ENCODE measurements at regions not wholly inside any gene's neighbourhood (a gene's known extent, or its start where the extent isn't known, plus 50 kb on each side); places are given as distances from the start of the nearest gene placed in this dataset.
A peak's percentile ranks its signal among the peaks of the same experiment; 100 is the strongest.
"Not testable (repeated sequence)": the region's sequence is repeated elsewhere in the genome, so short reads cannot be mapped to it uniquely, and the experiment has no call there.

DNA sequence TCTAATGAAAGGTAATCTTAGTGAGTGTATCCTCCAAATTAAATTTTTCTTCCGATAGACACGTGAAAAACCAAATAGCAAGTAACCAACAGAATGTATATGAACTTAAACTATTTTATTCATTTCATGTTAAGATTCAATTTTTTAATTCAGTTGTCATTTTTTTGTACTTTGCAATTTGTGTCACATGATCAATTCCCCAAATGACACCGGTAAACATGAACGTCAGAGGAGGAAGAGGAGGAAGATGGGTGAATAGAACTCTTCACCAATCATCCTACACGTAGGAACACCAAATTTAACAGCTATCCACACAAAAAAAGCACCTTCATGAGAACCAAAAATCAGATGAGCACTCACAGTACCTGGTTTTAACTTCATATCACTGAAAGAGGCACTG lies 401.4 kb upstream of the MIR17HG start:
- DNase-seq, result not testable (repeated sequence)

DNA sequence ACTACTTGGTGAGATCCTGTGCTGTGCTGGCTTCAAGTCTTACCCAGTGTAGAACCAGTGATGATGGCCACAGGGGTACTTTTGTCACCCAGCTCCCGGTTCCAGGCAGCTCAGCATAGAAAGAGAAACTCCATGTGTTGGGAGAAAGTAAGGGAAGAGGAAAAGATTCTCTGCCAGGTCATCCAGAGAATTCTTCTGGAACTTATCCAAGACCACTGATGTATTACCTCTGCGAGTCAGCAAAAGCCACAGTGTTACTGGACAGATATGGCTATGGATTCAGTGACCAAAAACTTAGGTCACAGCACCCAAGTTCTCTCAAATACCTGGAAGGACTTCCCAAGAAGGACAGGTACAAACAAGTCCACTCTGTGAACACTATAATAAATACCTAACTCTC lies 399.5 kb upstream of the MIR17HG start:
- DNase-seq, result no peak

DNA sequence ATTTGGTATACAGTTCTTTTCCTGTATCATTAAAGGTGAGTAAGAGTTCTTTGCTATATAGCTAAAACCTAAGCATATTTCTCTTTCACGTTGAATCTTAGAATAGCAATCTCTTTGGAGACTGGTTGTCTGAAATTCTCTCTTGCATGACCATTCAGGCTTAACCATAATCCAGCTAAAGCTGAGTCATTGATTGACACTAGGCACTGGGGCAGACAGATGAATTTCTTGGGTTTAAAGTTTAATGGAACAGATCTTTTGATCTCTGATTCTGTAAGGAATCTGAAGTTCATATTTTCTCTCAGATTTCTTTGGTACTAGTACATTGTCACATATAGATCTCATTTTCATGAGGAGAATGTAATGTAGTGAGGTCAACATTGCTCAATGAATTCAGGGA lies 397.3 kb upstream of the MIR17HG start:
- DNase-seq, result no peak

DNA sequence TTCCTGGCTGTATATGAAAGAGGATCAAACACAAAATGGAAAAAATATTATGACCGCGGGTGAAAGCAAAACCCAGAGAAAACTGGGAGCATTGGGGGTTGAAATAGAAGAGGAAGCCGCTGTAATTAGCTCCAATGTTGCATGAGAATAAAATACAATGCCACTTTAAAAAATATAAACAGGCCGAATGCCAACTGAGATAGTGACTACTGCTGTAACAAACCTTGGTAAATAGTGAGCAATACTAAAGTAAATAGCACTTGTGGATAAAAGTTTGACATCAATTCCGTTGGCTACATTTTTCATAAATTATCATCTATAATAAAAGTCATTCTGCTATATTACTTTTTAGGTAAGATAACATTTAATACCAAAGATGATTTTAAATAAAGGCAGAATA lies 395.8 kb upstream of the MIR17HG start:
- no peak for DNase-seq

DNA sequence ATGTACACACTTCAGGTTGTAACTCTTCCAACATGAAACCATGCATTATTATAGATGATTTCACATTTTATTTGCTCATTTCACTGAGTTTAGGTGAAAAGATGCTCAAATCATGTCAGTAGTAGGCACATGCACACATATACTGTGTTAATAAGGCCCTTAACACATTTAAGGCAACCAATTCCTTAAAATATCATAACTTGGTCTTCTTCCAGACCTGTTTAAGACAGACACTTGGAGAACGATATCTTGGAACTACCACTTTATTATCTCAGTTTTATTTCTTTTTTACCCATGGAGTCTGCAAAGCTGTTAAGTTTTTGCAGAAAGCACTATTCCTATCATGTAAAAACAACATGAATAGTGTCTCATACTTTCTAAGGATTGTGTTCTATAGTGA lies 395.2 kb upstream of the MIR17HG start:
- no peak for DNase-seq

DNA sequence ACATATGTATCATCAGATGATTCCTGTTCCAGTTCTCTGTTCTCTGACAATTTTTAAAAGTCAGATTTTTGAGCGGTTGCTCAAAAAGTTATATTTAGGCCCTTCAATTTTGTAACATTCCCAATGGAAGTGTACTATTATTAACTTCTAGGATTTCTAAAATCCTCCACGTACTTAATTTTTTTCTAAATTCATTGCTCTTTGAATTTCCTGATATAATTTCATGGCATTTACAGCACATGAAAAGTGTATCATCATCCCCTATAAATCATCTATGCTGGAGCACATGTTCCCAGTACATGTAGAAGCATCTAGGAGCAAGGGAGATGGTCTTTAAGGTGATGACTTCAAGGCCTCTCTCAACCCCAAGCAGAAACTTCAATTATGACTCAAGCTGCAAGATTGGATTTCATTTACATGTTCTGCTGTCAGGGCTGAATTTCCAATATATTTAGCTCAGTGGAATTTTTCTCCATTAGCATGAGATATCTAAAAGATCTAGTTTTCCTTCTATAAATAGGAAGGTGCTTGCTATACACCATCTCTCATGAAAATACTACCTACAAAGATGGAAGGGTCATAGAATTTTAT lies 392.8 kb upstream of the MIR17HG start:
- no peak for DNase-seq

DNA sequence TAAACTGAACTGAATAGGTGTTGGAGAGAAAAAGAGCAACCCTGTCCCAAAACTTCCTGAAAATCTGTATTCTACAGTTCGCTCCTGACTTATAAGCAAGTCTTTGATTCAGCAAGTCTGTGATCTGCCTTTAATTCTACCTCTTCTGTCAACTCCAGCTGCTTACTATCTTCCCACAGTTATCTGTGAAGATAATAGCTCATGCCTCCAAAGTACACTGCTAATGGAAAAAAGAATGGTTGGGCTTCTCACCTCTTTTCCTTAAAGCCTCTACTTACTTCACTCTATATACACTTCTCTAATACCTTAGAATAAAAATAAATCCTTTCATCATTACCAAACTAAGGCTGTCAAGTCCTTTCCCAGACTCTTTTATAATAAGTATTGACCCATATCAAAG lies 391.5 kb upstream of the MIR17HG start:
- DNase-seq, result no peak

DNA sequence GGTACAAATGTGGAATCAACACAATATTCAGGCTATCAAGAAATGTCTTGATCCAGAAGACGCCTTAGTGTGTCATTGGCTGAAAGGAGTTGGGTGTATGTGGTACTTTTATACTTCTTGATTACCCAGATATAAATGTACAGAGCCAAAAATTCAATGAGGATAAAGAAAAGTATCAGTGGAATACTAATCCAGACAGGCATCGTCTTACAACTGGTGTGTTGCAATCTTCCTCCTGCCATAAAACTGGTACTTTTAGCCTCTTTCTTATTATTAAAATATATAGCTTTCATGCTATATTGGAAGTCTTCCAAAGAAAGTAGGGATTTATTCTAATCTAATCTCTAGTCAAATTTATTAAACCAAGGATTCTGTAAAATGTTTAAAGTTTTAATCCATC lies 388.6 kb upstream of the MIR17HG start:
- DNase-seq, result no peak

DNA sequence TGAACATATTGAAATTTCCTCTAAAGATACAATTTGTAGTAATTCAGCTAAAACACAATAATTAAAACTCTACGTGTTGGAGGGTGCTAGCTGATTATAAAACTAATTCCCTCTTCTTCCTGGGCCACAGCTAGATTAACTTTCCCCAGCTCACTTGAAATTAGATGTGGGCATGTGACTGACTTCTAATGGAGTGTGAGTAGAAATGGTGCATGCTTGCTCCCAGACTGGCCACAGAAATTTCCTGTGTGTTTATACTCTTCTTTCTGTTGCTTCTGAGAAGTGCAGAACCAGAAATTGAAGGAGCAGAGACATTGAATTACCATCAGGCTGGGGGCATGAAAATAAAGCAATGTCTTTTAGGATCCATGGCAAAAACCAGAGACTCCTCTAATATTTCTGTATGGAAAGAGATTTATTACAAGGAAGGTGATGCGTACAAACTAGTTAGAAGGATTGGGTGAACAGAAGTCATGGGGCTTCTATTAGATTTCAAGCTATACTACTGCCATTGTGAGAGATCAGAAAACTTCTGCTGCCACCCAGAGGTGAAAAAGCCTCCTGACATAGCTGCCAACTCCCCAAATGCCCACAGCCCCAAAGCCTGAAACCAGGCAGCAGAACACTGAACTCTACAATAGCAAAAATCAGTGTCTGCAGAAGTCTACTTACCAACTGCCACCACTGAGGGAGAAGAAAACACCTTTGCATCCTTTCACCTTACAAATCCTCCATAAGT lies 379.2 kb upstream of the MIR17HG start:
- DNase-seq, result no peak

DNA sequence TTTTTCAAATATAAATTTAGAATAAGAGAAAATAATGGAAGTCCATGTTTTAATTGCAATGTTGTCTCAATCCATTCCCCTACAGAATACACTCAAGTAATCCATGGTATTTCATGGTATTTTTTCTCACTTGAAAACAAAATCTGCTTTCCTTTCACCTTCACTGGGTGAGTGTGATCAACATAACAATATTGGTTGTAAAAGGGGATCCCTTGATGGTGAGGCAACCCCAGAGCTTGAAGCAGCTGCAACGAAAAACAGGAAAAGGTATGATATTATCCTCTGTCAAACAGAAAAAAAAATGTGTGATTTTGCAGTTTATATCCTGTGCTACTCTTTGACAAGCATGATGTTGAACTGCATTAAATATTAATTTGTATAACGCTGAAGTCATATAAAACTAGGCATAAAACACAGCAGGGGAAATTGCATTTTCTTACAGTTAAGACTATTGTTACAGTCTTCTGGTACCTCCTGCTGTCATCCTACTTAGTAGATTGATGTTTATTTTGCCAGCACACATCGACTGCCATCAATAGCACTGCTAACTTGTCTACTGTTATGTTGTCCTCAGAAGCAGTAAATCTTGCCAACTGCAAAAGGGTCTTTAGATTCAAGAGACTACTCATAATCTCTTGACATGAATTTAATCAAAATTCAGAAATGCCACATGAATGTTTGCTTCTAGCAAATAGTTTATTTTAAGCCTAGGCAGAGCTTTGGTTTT lies 373.1 kb upstream of the MIR17HG start:
- DNase-seq, result no peak

DNA sequence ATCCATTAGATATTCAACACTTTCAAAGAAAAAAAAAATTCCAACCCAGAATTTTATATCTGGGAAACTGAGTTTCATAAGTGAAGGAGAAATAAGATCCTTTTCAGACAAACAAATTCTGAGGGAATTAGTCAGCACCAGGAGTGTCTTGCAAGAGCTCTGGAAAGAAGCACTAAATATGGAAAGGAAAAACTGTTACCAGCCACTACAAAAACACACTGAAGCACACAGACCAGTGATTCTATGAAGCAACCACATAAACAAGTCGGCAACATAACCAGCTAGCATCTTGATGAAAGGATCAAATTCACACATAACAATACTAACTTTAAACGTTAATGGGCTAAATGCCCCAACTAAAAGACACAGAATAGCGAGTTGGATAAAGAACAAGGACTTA lies 368.4 kb upstream of the MIR17HG start:
- DNase-seq, result no peak

DNA sequence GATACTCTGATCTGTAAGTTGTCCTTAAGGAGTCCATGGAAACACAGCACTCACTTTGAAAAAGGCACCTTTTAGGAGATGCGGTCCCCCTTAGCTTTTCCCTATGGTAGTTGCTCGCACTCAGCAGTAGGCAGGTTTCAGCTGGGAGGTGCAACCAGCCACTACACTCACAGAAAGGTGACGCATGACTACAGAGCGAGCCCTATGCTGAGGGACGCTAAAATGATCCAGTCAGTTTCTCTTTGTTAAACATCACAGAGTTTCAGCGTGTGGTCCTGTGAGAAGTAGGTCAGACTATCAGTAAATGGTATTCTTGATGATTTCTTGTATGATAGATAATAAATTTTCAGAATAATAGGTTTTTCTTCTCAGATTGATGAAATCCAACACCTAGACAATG lies 362.7 kb upstream of the MIR17HG start:
- DNase-seq, result no peak

DNA sequence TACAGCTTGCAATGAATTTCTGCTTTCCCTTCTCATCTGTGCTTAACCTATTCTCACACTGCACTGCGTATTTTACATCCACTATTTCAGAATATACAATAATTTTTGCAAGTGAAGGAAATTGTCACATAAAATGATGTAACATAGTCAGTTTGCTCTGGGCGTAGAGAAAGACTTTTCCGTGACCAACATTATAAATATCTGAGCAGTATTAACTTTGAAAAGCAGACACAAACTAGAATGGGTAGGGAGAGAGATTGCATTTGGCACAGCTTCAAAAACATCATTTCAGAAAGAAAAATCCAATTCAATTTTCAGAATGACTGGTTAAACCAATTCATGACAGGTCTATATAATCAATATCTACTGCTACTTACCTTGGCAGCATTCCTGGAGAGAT lies 352.5 kb upstream of the MIR17HG start:
- DNase-seq, result no peak

DNA sequence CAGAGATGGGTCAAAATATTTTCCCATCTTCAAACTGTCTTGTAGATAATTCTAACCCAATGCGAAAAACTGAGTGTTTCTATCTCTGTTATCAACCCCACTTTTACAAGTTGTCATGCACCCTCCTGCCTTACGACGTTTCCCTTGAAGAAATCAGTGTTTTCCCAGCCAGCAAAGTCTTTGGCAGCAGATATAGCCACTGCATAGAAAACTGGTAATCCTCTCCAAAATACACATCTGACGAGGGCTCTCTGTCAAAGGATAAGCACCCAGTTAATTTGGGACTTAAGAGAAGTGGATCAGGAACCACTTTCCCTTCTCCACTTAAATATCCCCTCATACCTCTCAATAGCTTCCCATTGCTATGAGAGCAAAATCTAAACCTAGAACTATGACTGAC lies 351.9 kb upstream of the MIR17HG start:
- no peak for DNase-seq

DNA sequence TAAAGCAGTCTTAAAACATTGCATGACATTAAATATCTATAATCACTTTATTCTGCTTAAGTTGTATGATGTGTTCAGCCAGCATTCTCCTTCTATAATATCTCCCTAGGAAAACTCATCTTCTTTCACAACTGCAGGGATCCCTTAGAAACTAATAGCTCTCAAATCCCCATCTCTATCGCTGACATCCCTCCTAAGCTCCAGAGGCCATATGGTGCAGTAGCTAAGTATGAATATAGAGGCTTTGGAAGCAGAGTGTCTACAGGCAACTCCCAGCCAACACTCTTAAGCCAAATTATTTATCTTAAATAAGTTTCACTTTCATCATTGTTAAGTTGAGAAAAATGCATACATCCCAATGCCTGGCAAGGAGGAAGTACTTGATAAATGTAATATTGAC lies 349.5 kb upstream of the MIR17HG start:
- DNase-seq, result no peak

DNA sequence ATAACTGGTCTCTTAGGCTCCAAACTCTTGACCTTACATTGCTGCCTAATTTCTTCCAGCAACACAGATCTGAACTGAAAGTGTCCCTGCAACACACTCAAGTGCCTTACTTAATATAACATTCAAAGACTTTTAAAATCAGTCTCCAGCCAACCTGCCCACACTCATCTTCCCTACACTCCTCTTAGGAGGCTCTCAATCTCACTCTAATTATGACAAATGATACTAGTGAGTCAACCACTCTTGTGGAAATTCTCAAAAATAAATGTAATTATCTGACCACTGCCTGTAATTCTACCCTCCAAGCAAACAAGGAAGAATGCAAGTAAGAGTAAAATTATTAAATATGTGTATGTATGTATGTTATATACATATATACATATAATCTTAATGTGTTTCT lies 348.1 kb upstream of the MIR17HG start:
- DNase-seq, result no peak

DNA sequence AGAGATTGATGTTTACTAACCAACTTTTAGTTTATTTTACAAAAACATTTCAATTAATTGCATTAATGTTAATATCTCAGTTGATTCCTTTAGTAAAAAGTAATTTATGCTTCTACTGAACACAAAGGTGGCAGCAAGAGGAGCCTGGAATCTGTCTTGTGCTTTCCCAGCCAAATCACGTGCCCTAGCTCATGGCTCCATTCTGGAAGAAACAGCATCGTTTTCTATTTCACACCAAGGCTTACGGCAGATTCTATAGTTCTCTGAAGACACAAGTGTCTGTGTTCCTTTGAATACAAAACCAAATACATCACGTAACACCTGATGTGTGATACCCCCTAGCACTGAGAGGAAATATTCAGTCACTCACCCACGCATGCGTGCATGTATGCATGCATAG lies 346.1 kb upstream of the MIR17HG start:
- DNase-seq, result no peak

DNA sequence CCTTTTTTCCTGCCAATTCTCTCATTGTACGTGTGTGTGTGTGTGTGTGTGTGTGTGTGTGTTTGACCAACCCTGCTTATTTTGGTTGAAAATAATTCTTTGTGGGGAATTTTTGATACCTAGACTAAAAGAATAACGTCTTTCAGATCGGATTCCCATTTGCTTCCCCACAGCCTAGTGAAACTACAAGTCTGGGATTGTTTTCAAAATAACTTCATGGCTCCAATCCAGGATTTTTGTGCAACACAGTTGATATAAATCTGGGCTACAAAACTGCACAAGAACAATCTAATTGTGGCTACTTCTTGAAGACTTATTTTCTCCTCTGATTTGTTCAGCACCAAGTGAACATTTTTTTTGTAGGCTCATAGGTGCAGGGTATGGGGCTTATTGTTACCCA lies 332.8 kb upstream of the MIR17HG start:
- DNase-seq, result no peak

DNA sequence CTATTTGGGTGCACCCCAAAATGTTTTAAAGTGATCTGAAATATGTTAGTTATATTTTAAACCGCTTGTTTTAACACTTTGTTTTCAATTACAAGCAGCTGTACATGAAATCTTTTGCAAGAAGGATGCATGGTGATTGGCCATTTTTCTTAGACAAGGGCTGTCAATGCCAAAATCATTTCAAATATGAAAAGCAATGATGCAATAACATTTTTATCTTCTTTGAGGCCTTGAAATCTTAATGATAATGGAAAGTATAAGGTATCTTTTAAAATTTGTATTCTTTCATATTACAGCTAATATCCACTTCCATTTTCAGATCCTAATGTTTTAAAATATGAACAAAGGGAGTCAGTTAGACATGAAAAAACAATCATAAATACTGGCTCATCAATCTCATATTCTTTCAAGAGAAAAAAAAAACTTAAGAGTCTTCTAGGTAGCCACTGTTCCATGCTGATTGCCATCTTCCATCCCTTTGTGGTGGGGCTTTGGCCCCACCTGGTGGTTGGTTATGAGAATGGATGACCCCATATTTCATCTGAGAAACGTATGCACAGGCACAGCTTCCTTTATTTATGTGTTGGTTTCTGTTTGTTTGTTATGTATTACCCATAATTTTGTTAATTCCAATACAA lies 330.3 kb upstream of the MIR17HG start:
- DNase-seq, result peak; percentile 28

DNA sequence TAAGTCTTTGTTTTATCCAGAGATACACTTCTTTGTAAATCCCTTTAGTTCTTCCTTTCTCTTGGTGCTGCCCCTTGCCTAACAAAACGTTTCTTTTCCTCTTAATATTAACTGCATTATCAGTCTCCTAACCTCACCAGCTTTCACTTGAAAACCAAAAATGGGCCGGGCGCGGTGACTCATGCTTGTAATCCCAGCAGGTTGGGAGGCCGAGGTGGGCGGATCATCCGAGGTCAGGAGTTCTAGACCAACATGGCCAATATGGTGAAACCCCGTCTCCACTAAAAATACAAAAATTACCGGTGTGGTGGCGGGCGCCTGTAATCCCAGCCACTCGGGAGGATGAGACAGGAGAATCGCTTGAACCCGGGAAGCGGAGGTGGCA lies 329.8 kb upstream of the MIR17HG start:
- DNase-seq, result no peak

DNA sequence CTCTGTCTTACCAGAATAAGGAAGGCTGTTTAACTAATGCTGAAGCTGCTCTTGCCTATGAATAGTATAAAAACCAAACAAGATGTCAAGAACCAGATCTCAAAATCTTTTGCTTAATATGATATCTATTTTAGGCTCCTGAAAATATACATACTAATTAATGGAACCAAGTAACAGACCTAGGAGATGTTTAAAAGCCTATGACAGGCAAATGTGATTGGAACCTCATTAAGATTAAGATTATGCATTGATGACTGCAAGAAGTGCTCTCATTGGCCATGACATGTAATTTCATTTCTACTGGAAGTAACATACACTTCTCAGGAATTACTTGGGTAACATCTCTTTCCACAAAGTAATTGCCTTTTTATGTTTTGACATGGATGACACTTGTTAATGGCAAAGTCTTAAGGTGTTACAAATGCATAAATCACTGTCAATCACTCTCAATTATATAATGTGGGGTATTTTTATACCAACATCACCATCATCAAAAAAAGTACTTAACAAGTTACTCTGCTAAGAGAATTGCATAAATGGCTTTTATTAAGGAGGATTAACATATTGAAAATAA lies 326.9 kb upstream of the MIR17HG start:
- no peak for DNase-seq

DNA sequence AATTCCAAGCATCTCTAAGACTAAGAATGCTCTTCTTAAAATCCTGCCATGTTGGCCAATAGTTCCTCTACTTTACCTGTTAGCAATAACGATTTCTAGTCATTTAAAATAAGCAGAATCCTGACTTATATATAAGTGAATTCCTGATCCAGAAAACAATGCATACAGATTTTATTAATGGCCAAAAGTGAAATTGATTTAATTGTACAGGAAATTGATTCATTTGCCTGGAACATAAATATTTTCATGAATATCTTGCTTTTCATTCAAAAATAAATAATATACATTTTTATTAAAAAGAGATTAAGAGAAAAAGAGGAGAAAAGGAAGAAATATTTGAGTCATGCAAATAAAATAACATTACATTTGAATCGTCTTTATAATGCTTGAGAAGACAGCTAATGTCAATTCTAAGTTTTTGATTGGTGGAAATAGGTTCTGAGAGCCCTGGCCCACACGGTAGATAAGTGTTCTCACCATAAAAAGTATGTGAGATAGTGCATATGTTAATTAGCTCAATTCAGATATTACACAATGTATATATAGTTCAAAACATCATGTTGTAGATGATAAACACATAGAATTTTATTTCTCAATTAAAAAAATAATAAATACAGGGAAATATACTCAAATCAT lies 323.2 kb upstream of the MIR17HG start:
- no peak for DNase-seq

DNA sequence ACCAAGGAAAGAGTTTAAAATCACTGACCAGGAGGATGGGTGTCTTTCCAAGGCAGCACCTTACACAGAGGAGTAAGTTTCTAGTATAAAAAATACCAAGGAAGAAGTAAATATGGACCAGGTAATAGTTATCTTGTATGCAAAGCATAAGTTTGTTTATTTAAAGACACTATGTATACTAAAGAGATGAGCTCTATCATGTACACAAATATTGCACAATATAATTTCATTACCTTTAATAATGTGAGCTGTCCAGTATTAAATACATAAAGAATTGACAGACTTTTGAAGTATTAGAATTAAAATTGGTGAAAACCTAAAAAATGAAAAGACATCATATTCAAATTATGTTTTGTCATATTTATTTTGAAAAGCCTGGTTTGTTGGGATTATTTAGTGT lies 322.0 kb upstream of the MIR17HG start:
- no peak for DNase-seq

Measured in NCI-H1694 treated with DMSO at 0.1 percent for 48 hours (cell line).